ENCODE measurements at regions not wholly inside any gene's neighbourhood (a gene's known extent, or its start where the extent isn't known, plus 50 kb on each side); places are given as distances from the start of the nearest gene placed in this dataset.

- TF ChIP-seq, protein P1, sequence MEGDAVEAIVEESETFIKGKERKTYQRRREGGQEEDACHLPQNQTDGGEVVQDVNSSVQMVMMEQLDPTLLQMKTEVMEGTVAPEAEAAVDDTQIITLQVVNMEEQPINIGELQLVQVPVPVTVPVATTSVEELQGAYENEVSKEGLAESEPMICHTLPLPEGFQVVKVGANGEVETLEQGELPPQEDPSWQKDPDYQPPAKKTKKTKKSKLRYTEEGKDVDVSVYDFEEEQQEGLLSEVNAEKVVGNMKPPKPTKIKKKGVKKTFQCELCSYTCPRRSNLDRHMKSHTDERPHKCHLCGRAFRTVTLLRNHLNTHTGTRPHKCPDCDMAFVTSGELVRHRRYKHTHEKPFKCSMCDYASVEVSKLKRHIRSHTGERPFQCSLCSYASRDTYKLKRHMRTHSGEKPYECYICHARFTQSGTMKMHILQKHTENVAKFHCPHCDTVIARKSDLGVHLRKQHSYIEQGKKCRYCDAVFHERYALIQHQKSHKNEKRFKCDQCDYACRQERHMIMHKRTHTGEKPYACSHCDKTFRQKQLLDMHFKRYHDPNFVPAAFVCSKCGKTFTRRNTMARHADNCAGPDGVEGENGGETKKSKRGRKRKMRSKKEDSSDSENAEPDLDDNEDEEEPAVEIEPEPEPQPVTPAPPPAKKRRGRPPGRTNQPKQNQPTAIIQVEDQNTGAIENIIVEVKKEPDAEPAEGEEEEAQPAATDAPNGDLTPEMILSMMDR (IDR thresholded peaks at IDR 0.05), result no peak
- TF ChIP-seq POLR2A (IDR thresholded peaks at IDR 0.05), result no peak
Measured at GRCh38 chr7:69246758-69247157, 351.5 kb upstream of the AUTS2 start.
